AG04450 (cell line): ENCODE measurements at regions not wholly inside any gene's neighbourhood (a gene's known extent, or its start where the extent isn't known, plus 50 kb on each side); places are given as distances from the start of the nearest gene placed in this dataset.

Experiments used
- CTCF ChIA-PET: fragments of 300-600, 350-600 bp; formaldehyde crosslinking; extraction: SDS; loops from one replicate; lab custom pipeline; 2022; ENCODE audit warnings: antibody characterized with exemption, inconsistent platforms; lab: Charles Lee
- POLR2A ChIA-PET: fragments of 350-600 bp; formaldehyde crosslinking; extraction: SDS; loops from one replicate; lab custom pipeline; 2021; ENCODE audit warnings: antibody characterized with exemption, inconsistent platforms; lab: Yijun Ruan, JAX
- DNase-seq: peaks from one replicate; pipeline ENCODE4 v3.0.0-alpha.2; 2011; ENCODE audit warnings: low read depth, low spot score
- H3K27ac ChIP-seq: one replicate; pipeline ENCODE4 v1.5.1; 2012; ENCODE audit warnings: low read depth, low read length, control low read depth
- H3K27me3 ChIP-seq: one replicate; pipeline ENCODE4 v1.6.0; 2012; ENCODE audit warnings: low read length; ENCODE audit not compliant: control insufficient read depth, insufficient read depth
- H3K4me3 ChIP-seq: 2 replicates; pipeline ENCODE4 v1.5.1; 2011; ENCODE audit warnings: mild to moderate bottlenecking, low read depth, low read length, control low read depth
- H3K9me3 ChIP-seq: 2 replicates; pipeline ENCODE4 v1.5.1; 2012; ENCODE audit warnings: low read length; ENCODE audit not compliant: control insufficient read depth, insufficient read depth
- TF ChIP-seq, protein P1 (sequence below): IDR thresholded peaks from 2 replicates; pipeline ENCODE4 v1.5.1; 2011; ENCODE audit warnings: low read depth, low read length, control low read depth, inconsistent platforms

DNA sequence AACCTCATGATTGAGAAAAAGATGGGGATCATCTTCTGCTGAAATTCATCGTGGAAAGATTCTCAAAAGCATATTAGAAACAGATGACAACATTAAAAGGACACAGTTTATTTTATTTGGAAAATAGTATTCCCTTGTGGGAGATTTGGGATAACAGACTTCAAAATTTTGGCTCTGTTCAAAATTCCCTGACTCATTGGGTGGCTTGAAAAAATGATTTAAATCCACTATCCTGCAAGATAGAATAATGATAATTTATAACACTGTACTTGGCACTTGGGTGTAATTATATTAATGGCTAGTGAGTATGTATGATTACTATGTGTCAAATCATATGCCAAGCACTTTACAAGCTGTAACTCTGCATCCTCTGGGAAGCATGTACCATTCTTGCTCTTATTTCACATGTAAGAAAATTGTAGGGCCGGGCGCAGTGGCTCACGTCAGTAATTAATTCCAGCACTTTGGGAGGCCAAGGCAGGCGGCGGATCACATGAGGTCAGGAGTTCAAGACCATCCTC is 128.8 kb downstream of the LMNTD1 start:
- H3K27me3 ChIP-seq = no peaks in the 10 kb centered on the region
- no peak overlapping the region for H3K4me3 ChIP-seq
- TF ChIP-seq, protein P1, sequence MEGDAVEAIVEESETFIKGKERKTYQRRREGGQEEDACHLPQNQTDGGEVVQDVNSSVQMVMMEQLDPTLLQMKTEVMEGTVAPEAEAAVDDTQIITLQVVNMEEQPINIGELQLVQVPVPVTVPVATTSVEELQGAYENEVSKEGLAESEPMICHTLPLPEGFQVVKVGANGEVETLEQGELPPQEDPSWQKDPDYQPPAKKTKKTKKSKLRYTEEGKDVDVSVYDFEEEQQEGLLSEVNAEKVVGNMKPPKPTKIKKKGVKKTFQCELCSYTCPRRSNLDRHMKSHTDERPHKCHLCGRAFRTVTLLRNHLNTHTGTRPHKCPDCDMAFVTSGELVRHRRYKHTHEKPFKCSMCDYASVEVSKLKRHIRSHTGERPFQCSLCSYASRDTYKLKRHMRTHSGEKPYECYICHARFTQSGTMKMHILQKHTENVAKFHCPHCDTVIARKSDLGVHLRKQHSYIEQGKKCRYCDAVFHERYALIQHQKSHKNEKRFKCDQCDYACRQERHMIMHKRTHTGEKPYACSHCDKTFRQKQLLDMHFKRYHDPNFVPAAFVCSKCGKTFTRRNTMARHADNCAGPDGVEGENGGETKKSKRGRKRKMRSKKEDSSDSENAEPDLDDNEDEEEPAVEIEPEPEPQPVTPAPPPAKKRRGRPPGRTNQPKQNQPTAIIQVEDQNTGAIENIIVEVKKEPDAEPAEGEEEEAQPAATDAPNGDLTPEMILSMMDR = no peak
- DNase-seq = no peak
- H3K27ac ChIP-seq = no peak overlapping the region
- CTCF ChIA-PET = interaction anchor here (0.8 to 2.0 kb wide), 2 partner anchors 12 to 183 kb away, joined by 3 to 13 read pairs; no protein-coding TSS in a partner anchor
- POLR2A ChIA-PET = no interaction called here
- no peaks in the 10 kb centered on the region for H3K9me3 ChIP-seq

DNA sequence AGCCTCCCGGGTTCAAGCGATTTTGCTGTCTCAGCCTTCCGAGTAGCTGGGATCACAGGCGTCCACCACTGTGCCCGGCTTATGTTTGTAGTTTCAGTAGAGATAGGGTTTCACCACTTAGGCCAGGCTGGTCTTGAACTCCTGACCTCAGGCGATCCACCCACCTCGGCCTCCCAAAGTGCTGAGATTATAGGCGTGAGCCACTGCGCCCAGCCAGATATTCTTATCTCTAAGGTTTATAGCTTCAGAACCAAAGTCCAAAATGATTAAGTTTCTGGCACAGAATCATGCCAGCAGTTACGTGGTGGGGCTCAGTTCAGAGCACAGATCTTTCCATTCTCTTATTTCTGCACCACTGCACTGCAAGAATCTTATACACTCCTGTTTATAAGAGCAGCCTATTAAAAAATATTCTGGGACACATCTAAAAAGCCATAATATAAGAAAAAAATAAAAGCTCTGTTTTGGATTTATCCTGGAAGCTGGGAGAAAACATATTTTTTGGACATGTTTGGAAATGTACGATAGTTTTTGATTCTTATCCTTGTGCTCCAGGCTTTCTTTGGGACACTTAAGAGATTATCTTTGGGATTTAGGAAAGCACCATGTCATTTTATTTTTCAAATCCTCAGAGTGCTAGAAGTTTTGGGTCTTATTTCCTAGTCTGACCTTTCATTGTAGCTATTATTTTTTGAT is 129.6 kb downstream of the LMNTD1 start:
- ChIA-PET POLR2A (no interaction called here), CTCF (interaction anchor here (0.8 to 2.0 kb wide), 2 partner anchors 13 to 182 kb away, joined by 3 to 13 read pairs; no protein-coding TSS in a partner anchor)
- no peak for DNase-seq
- TF ChIP-seq, protein P1 = no peak
- Histone ChIP-seq H3K27ac (no peak overlapping the region), H3K27me3 (no peaks in the 10 kb centered on the region), H3K9me3 (no peaks in the 10 kb centered on the region), H3K4me3 (no peak overlapping the region)

DNA sequence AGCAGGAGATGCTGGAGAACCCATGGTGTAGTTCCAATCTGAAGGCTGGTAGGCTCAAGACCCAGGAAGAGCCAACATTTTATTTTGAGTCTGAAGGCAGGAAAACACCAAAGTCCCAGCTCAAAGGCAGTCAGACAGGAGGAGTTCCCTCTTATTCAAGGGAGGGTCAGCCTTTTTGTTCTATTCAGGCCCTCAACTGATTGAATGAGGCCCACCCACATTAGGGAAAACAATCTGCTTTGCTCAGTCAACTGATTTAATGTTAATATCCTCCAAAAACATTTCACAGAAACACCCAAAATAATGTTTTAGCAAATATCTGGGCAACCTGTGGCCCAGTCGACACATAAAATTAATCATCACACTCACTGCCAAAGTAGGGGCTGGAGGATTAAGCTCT is 130.8 kb downstream of the LMNTD1 start:
- ChIA-PET CTCF (interaction anchor here (0.5 to 2.0 kb wide), 3 partner anchors 14 to 549 kb away, joined by 3 to 13 read pairs (median 3); no protein-coding TSS in a partner anchor), POLR2A (no interaction called here)

DNA sequence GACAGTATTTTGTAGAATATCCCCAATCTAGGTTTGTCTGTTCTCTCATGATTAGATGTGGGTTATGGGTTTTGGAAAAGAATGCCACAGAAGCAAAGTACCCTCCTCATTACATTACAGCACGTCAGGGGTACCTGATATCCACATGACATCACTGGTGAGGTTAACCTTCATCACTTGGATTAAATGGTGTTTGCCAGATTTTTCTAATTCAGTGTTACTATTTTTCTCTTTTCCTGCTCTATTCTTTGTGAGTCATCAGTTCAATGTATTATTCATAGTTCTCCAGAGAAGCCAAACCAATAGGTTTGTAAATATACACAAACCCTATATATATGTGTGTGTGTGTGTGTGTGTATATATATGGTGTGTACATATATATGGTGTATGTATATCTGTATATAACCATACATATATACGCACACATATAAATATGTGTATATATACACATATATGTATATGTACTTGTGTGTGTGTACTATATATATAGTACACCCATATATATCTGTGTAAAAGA is 131.4 kb downstream of the LMNTD1 start:
- Histone ChIP-seq H3K27me3 (no peaks in the 10 kb centered on the region), H3K4me3 (no peak overlapping the region), H3K27ac (no peak overlapping the region), H3K9me3 (no peaks in the 10 kb centered on the region)
- DNase-seq = no peak
- TF ChIP-seq, protein P1 = no peak
- ChIA-PET CTCF (interaction anchor here (1.0 kb wide), 1 partner anchor 34 kb away, joined by 3 read pairs; no protein-coding TSS in a partner anchor), POLR2A (no interaction called here)

More for the DNA sequence above, 130.8 kb downstream of the LMNTD1 start:
- no peak overlapping the region for H3K4me3 ChIP-seq
- no peak overlapping the region for H3K27ac ChIP-seq
- TF ChIP-seq, protein P1 = no peak
- H3K9me3 ChIP-seq = no peaks in the 10 kb centered on the region
- no peak for DNase-seq
- no peaks in the 10 kb centered on the region for H3K27me3 ChIP-seq

DNA sequence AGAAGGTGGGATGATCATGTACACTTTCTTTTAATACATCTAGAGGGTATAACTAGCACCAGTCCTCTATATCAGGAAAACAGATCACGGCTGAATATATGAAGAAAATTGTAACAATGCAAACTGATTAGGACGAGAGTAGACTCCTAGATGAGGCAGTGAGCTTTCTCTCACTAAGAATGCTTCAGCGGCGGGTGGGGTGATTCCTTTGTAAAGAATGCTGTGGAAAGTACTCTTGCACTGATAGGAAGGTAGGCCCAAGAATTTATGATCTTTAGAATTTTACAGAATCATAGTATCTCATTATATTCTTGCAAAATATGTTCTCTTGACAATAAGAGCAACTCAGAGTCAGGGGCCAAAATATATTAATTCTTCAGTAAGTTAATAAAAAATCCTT is 133.0 kb downstream of the LMNTD1 start:
- Histone ChIP-seq H3K4me3 (no peak overlapping the region), H3K9me3 (no peaks in the 10 kb centered on the region), H3K27ac (no peak overlapping the region), H3K27me3 (no peaks in the 10 kb centered on the region)
- no peak for DNase-seq
- POLR2A ChIA-PET = no interaction called here
- TF ChIP-seq, protein P1 = no peak
- CTCF ChIA-PET = no interaction called here
